HepG2 (cell line): ENCODE measurements at regions not wholly inside any gene's neighbourhood (a gene's known extent, or its start where the extent isn't known, plus 50 kb on each side); places are given as distances from the start of the nearest gene placed in this dataset.

Experiments
- CTCF ChIP-seq: sonication (generic); formaldehyde crosslinking; IDR thresholded peaks from 2 replicates; pipeline ENCODE4 v1.5.0; 2020; ENCODE audit warnings: mild to moderate bottlenecking, missing genetic modification reagents, moderate library complexity
- ZNF737 ChIP-seq: sonication (generic); formaldehyde crosslinking; IDR thresholded peaks from 2 replicates; pipeline ENCODE4 v1.5.0; 2020; ENCODE audit warnings: missing genetic modification reagents, mild to moderate bottlenecking, borderline replicate concordance

- no peak for TF ChIP-seq CTCF (CRISPR knock-in tag)
- TF ChIP-seq ZNF737 (CRISPR knock-in tag), result no peak
These were observed 115.1 kb upstream of the AKR1E2 start for GRCh38 chr10:4710858-4711257.
